OCI-LY1 (cell line): ENCODE measurements at regions not wholly inside any gene's neighbourhood (a gene's known extent, or its start where the extent isn't known, plus 50 kb on each side); places are given as distances from the start of the nearest gene placed in this dataset.

ENCODE experiments used
- EZH2 ChIP-seq: fragments of 200-600 bp; sonication (generic), shearing (Covaris generic); IDR thresholded peaks from 2 replicates; pipeline ENCODE4 v1.8.0; 2017; ENCODE audit warnings: borderline replicate concordance, mixed run types, mild to moderate bottlenecking, antibody characterized with exemption, low read length, moderate library complexity, mixed read lengths
- TF ChIP-seq, protein P1 (sequence below): fragments of 200-600 bp; sonication (generic), shearing (Covaris generic); IDR thresholded peaks from 2 replicates; pipeline ENCODE4 v1.5.1; 2017; ENCODE audit warnings: mild to moderate bottlenecking, antibody characterized with exemption, low read length, moderate library complexity, mixed read lengths

DNA sequence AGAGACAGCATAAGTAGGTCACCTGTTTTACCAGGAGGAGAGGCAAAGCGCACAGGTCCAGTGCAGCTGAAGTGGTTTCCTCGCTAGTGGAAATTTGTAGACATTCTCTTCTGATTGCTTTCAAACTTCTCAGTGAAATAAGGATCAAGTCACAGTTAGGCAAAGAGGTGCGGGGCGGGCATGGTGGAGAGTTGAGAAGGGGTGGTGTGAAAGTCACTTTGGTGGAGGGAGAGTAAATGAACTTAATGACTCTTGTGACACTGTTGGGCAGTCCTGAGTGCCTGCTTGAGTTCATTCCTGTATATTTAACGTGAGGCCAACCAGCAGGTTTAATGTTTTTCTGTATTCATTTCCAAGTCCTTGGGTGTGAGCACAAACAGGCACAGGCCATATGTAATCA is 235.6 kb downstream of the TRIML1 start:
- TF ChIP-seq, protein P1, sequence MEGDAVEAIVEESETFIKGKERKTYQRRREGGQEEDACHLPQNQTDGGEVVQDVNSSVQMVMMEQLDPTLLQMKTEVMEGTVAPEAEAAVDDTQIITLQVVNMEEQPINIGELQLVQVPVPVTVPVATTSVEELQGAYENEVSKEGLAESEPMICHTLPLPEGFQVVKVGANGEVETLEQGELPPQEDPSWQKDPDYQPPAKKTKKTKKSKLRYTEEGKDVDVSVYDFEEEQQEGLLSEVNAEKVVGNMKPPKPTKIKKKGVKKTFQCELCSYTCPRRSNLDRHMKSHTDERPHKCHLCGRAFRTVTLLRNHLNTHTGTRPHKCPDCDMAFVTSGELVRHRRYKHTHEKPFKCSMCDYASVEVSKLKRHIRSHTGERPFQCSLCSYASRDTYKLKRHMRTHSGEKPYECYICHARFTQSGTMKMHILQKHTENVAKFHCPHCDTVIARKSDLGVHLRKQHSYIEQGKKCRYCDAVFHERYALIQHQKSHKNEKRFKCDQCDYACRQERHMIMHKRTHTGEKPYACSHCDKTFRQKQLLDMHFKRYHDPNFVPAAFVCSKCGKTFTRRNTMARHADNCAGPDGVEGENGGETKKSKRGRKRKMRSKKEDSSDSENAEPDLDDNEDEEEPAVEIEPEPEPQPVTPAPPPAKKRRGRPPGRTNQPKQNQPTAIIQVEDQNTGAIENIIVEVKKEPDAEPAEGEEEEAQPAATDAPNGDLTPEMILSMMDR, result no peak
- no peak for TF ChIP-seq EZH2
